ENCODE measurements at regions not wholly inside any gene's neighbourhood (a gene's known extent, or its start where the extent isn't known, plus 50 kb on each side); places are given as distances from the start of the nearest gene placed in this dataset.

DNA sequence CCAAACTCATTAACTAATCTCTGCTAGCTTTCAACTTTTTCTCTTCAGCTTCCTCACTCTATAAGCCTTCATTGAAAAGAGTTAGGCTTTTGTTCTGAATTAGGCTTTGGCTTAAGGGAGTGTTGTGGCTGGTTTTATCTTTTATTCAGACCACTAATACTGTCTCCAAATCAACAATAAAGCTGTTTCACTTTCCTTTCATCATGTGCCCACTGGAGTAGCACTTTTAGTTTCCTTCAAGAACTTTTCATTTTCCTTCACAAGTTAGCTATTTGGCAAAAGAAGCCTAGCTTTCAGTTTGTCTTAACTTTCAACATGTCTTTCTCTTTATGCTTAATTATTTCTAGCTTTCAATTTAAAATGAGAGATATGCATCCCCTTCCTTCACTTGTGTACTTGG lies 271.7 kb upstream of the FSIP2 start (continued):
- no peak for TF ChIP-seq ZNF274 (IDR thresholded peaks at IDR 0.05; ENCODE audit: borderline replicate concordance, extremely low read depth, low read length)

DNA sequence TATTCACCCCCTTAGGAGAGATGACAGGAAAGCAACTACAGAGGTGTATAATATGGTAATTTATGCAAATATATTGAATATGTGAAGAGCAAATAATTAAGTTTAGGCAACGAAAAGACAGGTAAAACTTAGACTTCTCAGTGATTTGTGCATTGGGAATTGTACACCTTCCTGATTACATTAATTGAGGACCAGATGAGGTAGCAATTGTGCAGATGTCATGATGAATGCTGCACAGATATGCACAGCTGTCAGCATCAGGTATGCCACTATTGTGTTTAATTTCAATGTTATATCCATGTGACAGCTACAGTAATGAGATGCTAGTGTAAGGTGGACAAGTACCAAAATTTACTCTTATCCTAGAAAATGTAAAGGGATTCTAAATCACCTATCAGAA lies 267.2 kb upstream of the FSIP2 start:
- Histone ChIP-seq H2BK12ac (ENCODE audit: low read depth, low read length) (no peak overlapping the region), H4K20me1 (replicated peaks in 1 of 2; ENCODE audit: control insufficient read depth in 1 of 2, insufficient read depth in 2 of 2, low read length in 2 of 2) (no peaks in the 10 kb centered on the region), H3K23ac (ENCODE audit: insufficient read length) (no peak overlapping the region), H4K5ac (ENCODE audit: insufficient read length, low read depth, low read length) (no peak overlapping the region), H2BK5ac (ENCODE audit: low read depth, low read length) (no peak overlapping the region), H2BK15ac (ENCODE audit: low read length) (no peak overlapping the region), H2BK20ac (ENCODE audit: low read length) (no peak overlapping the region), H3K4ac (replicated peaks; ENCODE audit: insufficient read length, low read depth, low read length) (no peak overlapping the region), H3K9ac (replicated peaks in 1 of 4; ENCODE audit: extremely low read depth in 1 of 4, low read depth in 3 of 4, low read length in 3 of 4) (no peak overlapping the region), H3K14ac (ENCODE audit: insufficient read length) (no peak overlapping the region), H3K4me3 (ENCODE audit: extremely low read depth in 1 of 4, insufficient read depth in 2 of 4, low read depth in 3 of 4, low read length in 4 of 4) (no peak overlapping the region), H3K27ac (ENCODE audit: low read depth, low read length) (no peak overlapping the region), H2AFZ (ENCODE audit: low read length) (no peak overlapping the region), H3K79me2 (ENCODE audit: control insufficient read depth in 1 of 2, insufficient read depth in 2 of 2, low read length in 2 of 2) (no peaks in the 10 kb centered on the region), H4K8ac (ENCODE audit: extremely low read depth, insufficient read depth, low read length) (no peak overlapping the region), H3K79me1 (ENCODE audit: low read depth, low read length) (no peaks in the 10 kb centered on the region), H3K23me2 (ENCODE audit: low read depth, low read length) (no peaks in the 10 kb centered on the region), H3K56ac (replicated peaks; ENCODE audit: insufficient read length, low read depth, low read length) (no peak overlapping the region), H4K91ac (replicated peaks; ENCODE audit: insufficient read length, low read length) (no peak overlapping the region), H3K4me1 (replicated peaks in 1 of 4; ENCODE audit: control insufficient read depth in 3 of 4, insufficient read depth in 4 of 4, low read length in 3 of 4) (peaks cover 0 to 11% (median 0%) of the 10 kb centered on the region in 4 experiments; a peak in 2 of 7 replicates), H2BK120ac (replicated peaks; ENCODE audit: low read depth, low read length) (no peak overlapping the region), H3K18ac (ENCODE audit: extremely low read depth, low read length) (no peak overlapping the region), H3K9me3 (ENCODE audit: insufficient read depth in 2 of 2, low read depth in 1 of 2, low read length in 1 of 2) (no peaks in the 10 kb centered on the region), H2AK5ac (ENCODE audit: low read depth, low read length) (no peak overlapping the region), H3K27me3 (replicated peaks in 1 of 4; ENCODE audit: control insufficient read depth in 3 of 4, extremely low read depth in 1 of 4, insufficient read depth in 3 of 4, low read length in 3 of 4) (no peaks in the 10 kb centered on the region), H3K4me2 (ENCODE audit: insufficient read depth in 1 of 2, low read depth in 2 of 2, low read length in 2 of 2) (no peak overlapping the region), H3K36me3 (ENCODE audit: control insufficient read depth in 2 of 4, insufficient read depth in 4 of 4, low read length in 3 of 4) (peaks cover 0 to 3% (median 0%) of the 10 kb centered on the region in 4 experiments; a peak in 1 of 8 replicates)
- FAIRE-seq: no peak
- 91% methylated on average over 1 of the region's 1 CpG; no CpG with 5 or more reads in 1 of the 2 experiments for WGBS, 2 experiments (ENCODE audit: extremely low coverage in 1 of 2, insufficient coverage in 1 of 2, insufficient read length in 1 of 2, insufficient replicate concordance in 2 of 2, low coverage in 1 of 2, low lambda C conversion rate in 2 of 2, missing lambda C conversion rate in 1 of 2)
- DNase-seq (ENCODE audit: low read depth in 1 of 2, low spot score in 2 of 2): no peak
- POLR2A ChIA-PET (ENCODE audit: partially characterized antibody): no interaction called here
- CTCF ChIA-PET (ENCODE audit: partially characterized antibody): no interaction called here
- TF ChIP-seq POU5F1 (IDR thresholded peaks at IDR 0.05; ENCODE audit: low read depth, low read length): no peak
- no peak for TF ChIP-seq CHD1 (IDR thresholded peaks at IDR 0.05; ENCODE audit: low read depth, low read length)
- TF ChIP-seq POLR2A (IDR thresholded peaks at IDR 0.05; ENCODE audit: control extremely low read depth in 1 of 2, low read depth in 2 of 2, low read length in 2 of 2): no peak
- TF ChIP-seq JUN (IDR thresholded peaks at IDR 0.05; ENCODE audit: low read depth, low read length): no peak
- no peak for TF ChIP-seq NRF1 (IDR thresholded peaks at IDR 0.05; ENCODE audit: low read depth, low read length)
- no peak for TF ChIP-seq KDM5A (IDR thresholded peaks at IDR 0.05; ENCODE audit: low read length)
- TF ChIP-seq CBX8 (IDR thresholded peaks at IDR 0.05; ENCODE audit: borderline replicate concordance, low read depth, low read length): no peak
- no peak for TF ChIP-seq ZNF274 (IDR thresholded peaks at IDR 0.05; ENCODE audit: borderline replicate concordance, extremely low read depth, low read length)
- TF ChIP-seq SP1 (IDR thresholded peaks at IDR 0.05; ENCODE audit: low read depth, low read length): no peak
- TF ChIP-seq, protein P1, sequence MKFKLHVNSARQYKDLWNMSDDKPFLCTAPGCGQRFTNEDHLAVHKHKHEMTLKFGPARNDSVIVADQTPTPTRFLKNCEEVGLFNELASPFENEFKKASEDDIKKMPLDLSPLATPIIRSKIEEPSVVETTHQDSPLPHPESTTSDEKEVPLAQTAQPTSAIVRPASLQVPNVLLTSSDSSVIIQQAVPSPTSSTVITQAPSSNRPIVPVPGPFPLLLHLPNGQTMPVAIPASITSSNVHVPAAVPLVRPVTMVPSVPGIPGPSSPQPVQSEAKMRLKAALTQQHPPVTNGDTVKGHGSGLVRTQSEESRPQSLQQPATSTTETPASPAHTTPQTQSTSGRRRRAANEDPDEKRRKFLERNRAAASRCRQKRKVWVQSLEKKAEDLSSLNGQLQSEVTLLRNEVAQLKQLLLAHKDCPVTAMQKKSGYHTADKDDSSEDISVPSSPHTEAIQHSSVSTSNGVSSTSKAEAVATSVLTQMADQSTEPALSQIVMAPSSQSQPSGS (IDR thresholded peaks at IDR 0.05; ENCODE audit: low read length): no peak
- no peak for TF ChIP-seq TAF7 (optimal IDR thresholded peaks at IDR 0.05; ENCODE audit: borderline replicate concordance, low read depth, low read length)
- TF ChIP-seq PHF8 (conservative IDR thresholded peaks at IDR 0.05; ENCODE audit: low read depth, low read length): no peak

Measured in H1 (cell line).